AG04450 (cell line): ENCODE measurements at regions not wholly inside any gene's neighbourhood (a gene's known extent, or its start where the extent isn't known, plus 50 kb on each side); places are given as distances from the start of the nearest gene placed in this dataset.

Experiments
- CTCF ChIA-PET: fragments of 300-600, 350-600 bp; formaldehyde crosslinking; extraction: SDS; loops from one replicate; lab custom pipeline; 2022; ENCODE audit warnings: antibody characterized with exemption, inconsistent platforms; lab: Charles Lee
- POLR2A ChIA-PET: fragments of 350-600 bp; formaldehyde crosslinking; extraction: SDS; loops from one replicate; lab custom pipeline; 2021; ENCODE audit warnings: antibody characterized with exemption, inconsistent platforms; lab: Yijun Ruan, JAX
- DNase-seq: peaks from one replicate; pipeline ENCODE4 v3.0.0-alpha.2; 2011; ENCODE audit warnings: low read depth, low spot score
- H3K27ac ChIP-seq: one replicate; pipeline ENCODE4 v1.5.1; 2012; ENCODE audit warnings: low read depth, low read length, control low read depth
- H3K27me3 ChIP-seq: one replicate; pipeline ENCODE4 v1.6.0; 2012; ENCODE audit warnings: low read length; ENCODE audit not compliant: control insufficient read depth, insufficient read depth
- H3K4me3 ChIP-seq: 2 replicates; pipeline ENCODE4 v1.5.1; 2011; ENCODE audit warnings: mild to moderate bottlenecking, low read depth, low read length, control low read depth
- H3K9me3 ChIP-seq: 2 replicates; pipeline ENCODE4 v1.5.1; 2012; ENCODE audit warnings: low read length; ENCODE audit not compliant: control insufficient read depth, insufficient read depth
- TF ChIP-seq, protein P1 (sequence below): IDR thresholded peaks from 2 replicates; pipeline ENCODE4 v1.5.1; 2011; ENCODE audit warnings: low read depth, low read length, control low read depth, inconsistent platforms

DNA sequence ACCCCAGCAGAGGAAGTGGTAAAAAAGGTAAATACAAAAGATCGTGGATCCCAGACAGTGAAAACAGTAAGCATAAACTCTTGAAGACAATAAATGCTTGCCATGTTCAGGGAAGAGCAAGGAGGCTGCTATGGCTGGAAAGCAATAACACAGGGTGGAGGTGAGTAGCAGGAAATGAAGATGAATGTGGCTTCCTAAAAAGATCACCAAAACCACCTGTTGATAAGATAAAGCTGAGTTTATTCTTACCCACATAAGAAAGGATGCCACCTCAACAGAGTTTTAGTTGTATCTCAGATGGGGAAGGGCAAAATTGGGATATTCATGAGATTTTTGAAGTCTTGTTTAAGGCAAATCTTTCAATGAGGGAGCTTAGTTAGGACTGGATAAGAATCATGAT lies 273.3 kb downstream of the MSX2 start:
- CTCF ChIA-PET = no interaction called here
- TF ChIP-seq, protein P1, sequence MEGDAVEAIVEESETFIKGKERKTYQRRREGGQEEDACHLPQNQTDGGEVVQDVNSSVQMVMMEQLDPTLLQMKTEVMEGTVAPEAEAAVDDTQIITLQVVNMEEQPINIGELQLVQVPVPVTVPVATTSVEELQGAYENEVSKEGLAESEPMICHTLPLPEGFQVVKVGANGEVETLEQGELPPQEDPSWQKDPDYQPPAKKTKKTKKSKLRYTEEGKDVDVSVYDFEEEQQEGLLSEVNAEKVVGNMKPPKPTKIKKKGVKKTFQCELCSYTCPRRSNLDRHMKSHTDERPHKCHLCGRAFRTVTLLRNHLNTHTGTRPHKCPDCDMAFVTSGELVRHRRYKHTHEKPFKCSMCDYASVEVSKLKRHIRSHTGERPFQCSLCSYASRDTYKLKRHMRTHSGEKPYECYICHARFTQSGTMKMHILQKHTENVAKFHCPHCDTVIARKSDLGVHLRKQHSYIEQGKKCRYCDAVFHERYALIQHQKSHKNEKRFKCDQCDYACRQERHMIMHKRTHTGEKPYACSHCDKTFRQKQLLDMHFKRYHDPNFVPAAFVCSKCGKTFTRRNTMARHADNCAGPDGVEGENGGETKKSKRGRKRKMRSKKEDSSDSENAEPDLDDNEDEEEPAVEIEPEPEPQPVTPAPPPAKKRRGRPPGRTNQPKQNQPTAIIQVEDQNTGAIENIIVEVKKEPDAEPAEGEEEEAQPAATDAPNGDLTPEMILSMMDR = no peak

DNA sequence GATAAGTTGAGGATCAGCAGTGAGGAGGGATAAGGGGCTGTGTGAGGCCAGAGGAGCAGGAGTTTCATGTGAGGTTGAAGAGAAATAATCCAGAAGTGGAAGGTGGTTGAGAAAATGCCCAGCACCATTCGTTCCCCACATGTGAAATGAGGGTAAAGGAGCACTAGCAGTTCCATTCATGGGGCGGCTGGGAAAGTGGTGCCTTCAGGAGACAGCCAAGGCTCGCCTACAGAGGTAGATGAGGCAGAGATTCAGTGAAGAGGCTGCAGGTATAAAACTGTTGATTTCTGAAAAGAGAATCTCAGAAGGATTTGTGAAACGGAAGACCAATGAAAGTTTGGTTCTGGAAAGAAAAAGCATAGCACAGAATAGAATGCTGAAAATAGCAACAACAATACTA lies 272.6 kb downstream of the MSX2 start:
- ChIA-PET CTCF (interaction anchor here (0.6 kb wide), 1 partner anchor 731 kb away, joined by 3 read pairs; no protein-coding TSS in a partner anchor), POLR2A (no interaction called here)
- Histone ChIP-seq H3K27me3 (no peaks in the 10 kb centered on the region), H3K4me3 (no peak overlapping the region), H3K27ac (no peak overlapping the region), H3K9me3 (peaks cover 3% of the 10 kb centered on the region; the same call in 1 of the 2 replicates)
- TF ChIP-seq, protein P1 = no peak
- no peak for DNase-seq

More for the DNA sequence above, 273.3 kb downstream of the MSX2 start:
- Histone ChIP-seq H3K4me3 (no peak overlapping the region), H3K27me3 (no peaks in the 10 kb centered on the region), H3K27ac (no peak overlapping the region), H3K9me3 (peaks cover 3% of the 10 kb centered on the region; the same call in 1 of the 2 replicates)
- no peak for DNase-seq
- POLR2A ChIA-PET = no interaction called here

- ChIA-PET CTCF (no interaction called here), POLR2A (no interaction called here)
- Histone ChIP-seq H3K27me3 (no peaks in the 10 kb centered on the region), H3K9me3 (peaks cover 3% of the 10 kb centered on the region; the same call in 1 of the 2 replicates), H3K4me3 (no peak overlapping the region), H3K27ac (no peak overlapping the region)
- TF ChIP-seq, protein P1 = no peak
- DNase-seq = no peak
Measured at GRCh38 chr5:174995827-174996226, 271.4 kb downstream of the MSX2 start.

DNA sequence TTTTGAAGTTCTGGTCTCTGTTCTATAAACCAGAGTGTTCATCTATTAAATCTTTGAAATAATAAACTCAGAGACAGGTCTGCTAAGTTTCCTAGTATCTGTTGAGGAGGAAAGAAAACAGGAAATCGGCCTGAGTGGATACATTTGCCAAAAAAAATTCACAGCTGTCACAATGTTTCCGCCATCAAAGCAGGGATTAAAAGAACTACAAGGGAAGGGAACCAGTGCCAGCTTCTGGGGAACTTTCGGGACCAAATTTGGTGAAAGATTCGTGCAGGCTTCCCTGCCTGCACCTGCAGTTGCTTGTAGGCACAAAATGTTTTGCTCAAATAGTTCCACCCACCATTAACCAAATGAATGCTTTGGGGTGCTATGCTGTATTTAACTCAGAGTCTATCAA lies 267.5 kb downstream of the MSX2 start:
- Histone ChIP-seq H3K27ac (no peak overlapping the region), H3K9me3 (no peaks in the 10 kb centered on the region), H3K27me3 (no peaks in the 10 kb centered on the region), H3K4me3 (no peak overlapping the region)
- CTCF ChIA-PET = no interaction called here
- TF ChIP-seq, protein P1 = no peak
- POLR2A ChIA-PET = no interaction called here
- DNase-seq = no peak

- Histone ChIP-seq H3K4me3 (no peak overlapping the region), H3K9me3 (no peaks in the 10 kb centered on the region), H3K27ac (no peak overlapping the region), H3K27me3 (no peaks in the 10 kb centered on the region)
- TF ChIP-seq, protein P1 = no peak
- CTCF ChIA-PET = no interaction called here
- POLR2A ChIA-PET = no interaction called here
- DNase-seq = no peak
Measured at GRCh38 chr5:174990909-174991308, 266.5 kb downstream of the MSX2 start.
